ENCODE measurements at regions not wholly inside any gene's neighbourhood (a gene's known extent, or its start where the extent isn't known, plus 50 kb on each side); places are given as distances from the start of the nearest gene placed in this dataset.

GRCh38 chr20:48006036-48006833 is 221.0 kb upstream of the SULF2 start:
- H2BK5ac ChIP-seq (ENCODE audit: low read depth, low read length, poor library complexity) = no peak overlapping the region
- no peak overlapping the region for H3K4ac ChIP-seq (ENCODE audit: low read depth, low read length)
- no peak overlapping the region for H2BK120ac ChIP-seq (ENCODE audit: insufficient read depth, low read length, poor library complexity)
- H3K79me2 ChIP-seq (ENCODE audit: control insufficient read depth, insufficient read depth, low read length, poor library complexity) = no peaks in the 10 kb centered on the region
- H2AK5ac ChIP-seq (ENCODE audit: low read length) = no peak overlapping the region
- H3K27me3 ChIP-seq (ENCODE audit: insufficient read depth, low read length) = no peaks in the 10 kb centered on the region
- no peak overlapping the region for H3K27ac ChIP-seq (ENCODE audit: low read depth, low read length)
- no peak overlapping the region for H4K91ac ChIP-seq (ENCODE audit: low read depth, low read length)
- H3K4me3 ChIP-seq (ENCODE audit: low read depth, low read length) = no peak overlapping the region
- H3K9me3 ChIP-seq (ENCODE audit: insufficient read depth, low read depth, low read length) = peaks cover 2% of the 10 kb centered on the region
- no peak overlapping the region for H2AFZ ChIP-seq (ENCODE audit: insufficient read depth, low read length, poor library complexity)
- no peak overlapping the region for H3K23ac ChIP-seq (ENCODE audit: low read length)
- WGBS (ENCODE audit: extremely low coverage, insufficient coverage, insufficient read length) = no CpG with 5 or more reads among the region's 14 CpGs
- no peak overlapping the region for H3K18ac ChIP-seq (ENCODE audit: low read length)
- H3K9ac ChIP-seq (ENCODE audit: low read length) = no peak overlapping the region
- no peak overlapping the region for H3K4me2 ChIP-seq (ENCODE audit: low read length)
- H3K36me3 ChIP-seq (ENCODE audit: control insufficient read depth in 1 of 2, insufficient read depth in 2 of 2, low read length in 2 of 2) = no peaks in the 10 kb centered on the region
- H2BK12ac ChIP-seq (ENCODE audit: low read length) = no peak overlapping the region
- H3K14ac ChIP-seq (ENCODE audit: low read length) = no peak overlapping the region
- H3K4me1 ChIP-seq (ENCODE audit: control insufficient read depth in 1 of 2, insufficient read depth in 2 of 2, low read length in 2 of 2) = no peaks in the 10 kb centered on the region
- DNase-seq = no peak
- H3K79me1 ChIP-seq (ENCODE audit: low read length) = no peaks in the 10 kb centered on the region
- no peak overlapping the region for H4K12ac ChIP-seq (ENCODE audit: low read depth, low read length)
- H4K8ac ChIP-seq (ENCODE audit: low read depth, low read length) = no peak overlapping the region

- no peak overlapping the region for H3K4me2 ChIP-seq (ENCODE audit: low read length)
- H3K18ac ChIP-seq (ENCODE audit: low read length) = no peak overlapping the region
- H3K27ac ChIP-seq (ENCODE audit: low read depth, low read length) = no peak overlapping the region
- H3K79me1 ChIP-seq (ENCODE audit: low read length) = no peaks in the 10 kb centered on the region
- no peaks in the 10 kb centered on the region for H3K4me1 ChIP-seq (ENCODE audit: control insufficient read depth in 1 of 2, insufficient read depth in 2 of 2, low read length in 2 of 2)
- H3K14ac ChIP-seq (ENCODE audit: low read length) = no peak overlapping the region
- H3K79me2 ChIP-seq (ENCODE audit: control insufficient read depth, insufficient read depth, low read length, poor library complexity) = no peaks in the 10 kb centered on the region
- no peak overlapping the region for H4K12ac ChIP-seq (ENCODE audit: low read depth, low read length)
- H2BK5ac ChIP-seq (ENCODE audit: low read depth, low read length, poor library complexity) = no peak overlapping the region
- peaks cover 2% of the 10 kb centered on the region for H3K9me3 ChIP-seq (ENCODE audit: insufficient read depth, low read depth, low read length)
- no peak overlapping the region for H3K4me3 ChIP-seq (ENCODE audit: low read depth, low read length)
- no peak overlapping the region for H2BK120ac ChIP-seq (ENCODE audit: insufficient read depth, low read length, poor library complexity)
- no peak overlapping the region for H3K9ac ChIP-seq (ENCODE audit: low read length)
- no peaks in the 10 kb centered on the region for H3K36me3 ChIP-seq (ENCODE audit: control insufficient read depth in 1 of 2, insufficient read depth in 2 of 2, low read length in 2 of 2)
- no peak overlapping the region for H3K4ac ChIP-seq (ENCODE audit: low read depth, low read length)
- WGBS (ENCODE audit: extremely low coverage, insufficient coverage, insufficient read length) = no CpG with 5 or more reads among the region's 2 CpGs
- no peak overlapping the region for H2AFZ ChIP-seq (ENCODE audit: insufficient read depth, low read length, poor library complexity)
- H2BK12ac ChIP-seq (ENCODE audit: low read length) = no peak overlapping the region
- H3K23ac ChIP-seq (ENCODE audit: low read length) = no peak overlapping the region
- no peak overlapping the region for H2AK5ac ChIP-seq (ENCODE audit: low read length)
- no peak overlapping the region for H4K8ac ChIP-seq (ENCODE audit: low read depth, low read length)
- H3K27me3 ChIP-seq (ENCODE audit: insufficient read depth, low read length) = no peaks in the 10 kb centered on the region
- H4K91ac ChIP-seq (ENCODE audit: low read depth, low read length) = no peak overlapping the region
- no peak for DNase-seq
These were observed 217.7 kb upstream of the SULF2 start for GRCh38 chr20:48003021-48003420.

GRCh38 chr20:48002517-48002970 is 217.3 kb upstream of the SULF2 start:
- no peak overlapping the region for H3K4me3 ChIP-seq (ENCODE audit: low read depth, low read length)
- WGBS (ENCODE audit: extremely low coverage, insufficient coverage, insufficient read length) = no CpG with 5 or more reads among the region's 2 CpGs

GRCh38 chr20:47999166-47999565 is 213.9 kb upstream of the SULF2 start:
- H3K36me3 ChIP-seq (ENCODE audit: control insufficient read depth in 1 of 2, insufficient read depth in 2 of 2, low read length in 2 of 2) = no peaks in the 10 kb centered on the region
- no peak overlapping the region for H2AK5ac ChIP-seq (ENCODE audit: low read length)
- no peak overlapping the region for H3K14ac ChIP-seq (ENCODE audit: low read length)

More at GRCh38 chr20:48002517-48002970, 217.3 kb upstream of the SULF2 start:
- Histone ChIP-seq H2BK12ac (ENCODE audit: low read length) (no peak overlapping the region), H3K79me2 (ENCODE audit: control insufficient read depth, insufficient read depth, low read length, poor library complexity) (no peaks in the 10 kb centered on the region), H3K4me1 (ENCODE audit: control insufficient read depth in 1 of 2, insufficient read depth in 2 of 2, low read length in 2 of 2) (no peaks in the 10 kb centered on the region), H3K18ac (ENCODE audit: low read length) (no peak overlapping the region), H2AFZ (ENCODE audit: insufficient read depth, low read length, poor library complexity) (no peak overlapping the region), H3K4me2 (ENCODE audit: low read length) (no peak overlapping the region), H2BK120ac (ENCODE audit: insufficient read depth, low read length, poor library complexity) (no peak overlapping the region), H3K23ac (ENCODE audit: low read length) (no peak overlapping the region), H2BK5ac (ENCODE audit: low read depth, low read length, poor library complexity) (no peak overlapping the region), H4K8ac (ENCODE audit: low read depth, low read length) (no peak overlapping the region), H3K27me3 (ENCODE audit: insufficient read depth, low read length) (no peaks in the 10 kb centered on the region), H4K91ac (ENCODE audit: low read depth, low read length) (no peak overlapping the region), H2AK5ac (ENCODE audit: low read length) (no peak overlapping the region), H4K12ac (ENCODE audit: low read depth, low read length) (no peak overlapping the region), H3K27ac (ENCODE audit: low read depth, low read length) (no peak overlapping the region), H3K36me3 (ENCODE audit: control insufficient read depth in 1 of 2, insufficient read depth in 2 of 2, low read length in 2 of 2) (no peaks in the 10 kb centered on the region), H3K4ac (ENCODE audit: low read depth, low read length) (no peak overlapping the region), H3K9me3 (ENCODE audit: insufficient read depth, low read depth, low read length) (peaks cover 2% of the 10 kb centered on the region), H3K9ac (ENCODE audit: low read length) (no peak overlapping the region), H3K14ac (ENCODE audit: low read length) (no peak overlapping the region), H3K79me1 (ENCODE audit: low read length) (no peaks in the 10 kb centered on the region)
- no peak for DNase-seq

More at GRCh38 chr20:47999166-47999565, 213.9 kb upstream of the SULF2 start:
- H3K9me3 ChIP-seq (ENCODE audit: insufficient read depth, low read depth, low read length) = peaks cover 2% of the 10 kb centered on the region
- no peak overlapping the region for H3K4ac ChIP-seq (ENCODE audit: low read depth, low read length)
- no peak overlapping the region for H3K9ac ChIP-seq (ENCODE audit: low read length)
- no peak overlapping the region for H3K4me3 ChIP-seq (ENCODE audit: low read depth, low read length)
- no peaks in the 10 kb centered on the region for H3K79me1 ChIP-seq (ENCODE audit: low read length)
- H4K91ac ChIP-seq (ENCODE audit: low read depth, low read length) = no peak overlapping the region
- no peaks in the 10 kb centered on the region for H3K4me1 ChIP-seq (ENCODE audit: control insufficient read depth in 1 of 2, insufficient read depth in 2 of 2, low read length in 2 of 2)
- H2BK5ac ChIP-seq (ENCODE audit: low read depth, low read length, poor library complexity) = no peak overlapping the region
- H4K8ac ChIP-seq (ENCODE audit: low read depth, low read length) = no peak overlapping the region
- no peaks in the 10 kb centered on the region for H3K27me3 ChIP-seq (ENCODE audit: insufficient read depth, low read length)
- H3K79me2 ChIP-seq (ENCODE audit: control insufficient read depth, insufficient read depth, low read length, poor library complexity) = no peaks in the 10 kb centered on the region
- H3K4me2 ChIP-seq (ENCODE audit: low read length) = no peak overlapping the region
- no peak overlapping the region for H2AFZ ChIP-seq (ENCODE audit: insufficient read depth, low read length, poor library complexity)
- no peak overlapping the region for H3K18ac ChIP-seq (ENCODE audit: low read length)
- DNase-seq = no peak
- H4K12ac ChIP-seq (ENCODE audit: low read depth, low read length) = no peak overlapping the region
- no peak overlapping the region for H2BK120ac ChIP-seq (ENCODE audit: insufficient read depth, low read length, poor library complexity)
- no peak overlapping the region for H3K23ac ChIP-seq (ENCODE audit: low read length)
- H2BK12ac ChIP-seq (ENCODE audit: low read length) = no peak overlapping the region
- H3K27ac ChIP-seq (ENCODE audit: low read depth, low read length) = no peak overlapping the region
